ENCODE measurements at regions not wholly inside any gene's neighbourhood (a gene's known extent, or its start where the extent isn't known, plus 50 kb on each side); places are given as distances from the start of the nearest gene placed in this dataset.

DNA sequence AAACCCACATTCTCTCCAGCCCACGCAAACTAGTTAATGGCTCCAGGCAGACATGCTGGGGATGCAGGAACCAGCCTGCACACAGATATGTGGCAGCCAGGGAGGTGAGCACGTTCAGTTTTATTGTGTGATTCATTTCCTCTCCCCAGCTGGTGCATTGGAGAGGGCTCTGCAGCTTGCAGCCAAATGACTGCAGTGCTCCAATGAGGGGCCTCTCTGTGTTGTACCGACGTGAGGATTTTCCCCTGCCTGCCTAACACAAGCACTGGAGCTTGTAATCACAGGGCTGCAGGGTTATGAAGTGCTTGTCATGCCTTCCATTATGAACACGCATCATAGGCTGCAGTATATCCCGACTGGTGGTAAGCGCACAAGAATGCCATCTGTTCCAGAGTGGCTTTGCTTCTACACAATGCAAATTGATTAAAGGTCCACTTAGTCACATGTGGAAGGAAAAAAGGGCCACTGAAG lies 92.3 kb upstream of the THUMPD2 start:
- Histone ChIP-seq H2AFZ (ENCODE audit: low read length) (no peak overlapping the region), H3K27ac (ENCODE audit: extremely low read length, insufficient read depth, low read length) (no peak overlapping the region), H3K9me3 (ENCODE audit: low read length) (no peaks in the 10 kb centered on the region), H3K4me2 (ENCODE audit: low read depth, low read length) (no peak overlapping the region), H4K20me1 (ENCODE audit: insufficient read depth, low read length) (no peaks in the 10 kb centered on the region), H3K4me1 (ENCODE audit: insufficient read depth, low read length) (no peaks in the 10 kb centered on the region), H3K9ac (ENCODE audit: insufficient read depth, low read depth, low read length) (no peak overlapping the region), H3K27me3 (ENCODE audit: control insufficient read depth in 1 of 2, insufficient read depth in 2 of 2, low read length in 2 of 2) (peaks cover 0 to 22% of the 10 kb centered on the region in 2 experiments; a peak in 4 of 5 replicates), H3K79me2 (ENCODE audit: insufficient read depth, low read length) (no peaks in the 10 kb centered on the region), H3K4me3 (replicated peaks in 1 of 3; ENCODE audit: insufficient read depth in 1 of 3, low read depth in 2 of 3, low read length in 3 of 3) (no peak overlapping the region), H3K36me3 (replicated peaks in 1 of 2; ENCODE audit: control insufficient read depth in 1 of 2, insufficient read depth in 2 of 2, low read length in 2 of 2) (no peaks in the 10 kb centered on the region)
- ChIA-PET CTCF (ENCODE audit: low intra/inter-chr PET ratio, low total read pairs) (no interaction called here), POLR2A (no interaction called here)
- WGBS (ENCODE audit: low lambda C conversion rate) = 23% methylated on average over 7 of the region's 7 CpGs
- intact Hi-C loops (cut with micrococcal nuclease; ENCODE audit: unreplicated experiment) (no loop called here), in situ Hi-C loops (cut with HindIII; ENCODE audit: extremely low pct_ligation_motif_present, low pct_unique_long_range_greater_than_20kb) (no loop called here)
- BruUV-seq (replicated peaks) = no TSS peak
- FAIRE-seq (no peak), DNase-seq (ENCODE audit: low spot score) (no peak), ATAC-seq (no peak)
- no peak for TF ChIP-seq ZSCAN12 (CRISPR knock-in tag; IDR thresholded peaks at IDR 0.05)
- TF ChIP-seq, protein P1, sequence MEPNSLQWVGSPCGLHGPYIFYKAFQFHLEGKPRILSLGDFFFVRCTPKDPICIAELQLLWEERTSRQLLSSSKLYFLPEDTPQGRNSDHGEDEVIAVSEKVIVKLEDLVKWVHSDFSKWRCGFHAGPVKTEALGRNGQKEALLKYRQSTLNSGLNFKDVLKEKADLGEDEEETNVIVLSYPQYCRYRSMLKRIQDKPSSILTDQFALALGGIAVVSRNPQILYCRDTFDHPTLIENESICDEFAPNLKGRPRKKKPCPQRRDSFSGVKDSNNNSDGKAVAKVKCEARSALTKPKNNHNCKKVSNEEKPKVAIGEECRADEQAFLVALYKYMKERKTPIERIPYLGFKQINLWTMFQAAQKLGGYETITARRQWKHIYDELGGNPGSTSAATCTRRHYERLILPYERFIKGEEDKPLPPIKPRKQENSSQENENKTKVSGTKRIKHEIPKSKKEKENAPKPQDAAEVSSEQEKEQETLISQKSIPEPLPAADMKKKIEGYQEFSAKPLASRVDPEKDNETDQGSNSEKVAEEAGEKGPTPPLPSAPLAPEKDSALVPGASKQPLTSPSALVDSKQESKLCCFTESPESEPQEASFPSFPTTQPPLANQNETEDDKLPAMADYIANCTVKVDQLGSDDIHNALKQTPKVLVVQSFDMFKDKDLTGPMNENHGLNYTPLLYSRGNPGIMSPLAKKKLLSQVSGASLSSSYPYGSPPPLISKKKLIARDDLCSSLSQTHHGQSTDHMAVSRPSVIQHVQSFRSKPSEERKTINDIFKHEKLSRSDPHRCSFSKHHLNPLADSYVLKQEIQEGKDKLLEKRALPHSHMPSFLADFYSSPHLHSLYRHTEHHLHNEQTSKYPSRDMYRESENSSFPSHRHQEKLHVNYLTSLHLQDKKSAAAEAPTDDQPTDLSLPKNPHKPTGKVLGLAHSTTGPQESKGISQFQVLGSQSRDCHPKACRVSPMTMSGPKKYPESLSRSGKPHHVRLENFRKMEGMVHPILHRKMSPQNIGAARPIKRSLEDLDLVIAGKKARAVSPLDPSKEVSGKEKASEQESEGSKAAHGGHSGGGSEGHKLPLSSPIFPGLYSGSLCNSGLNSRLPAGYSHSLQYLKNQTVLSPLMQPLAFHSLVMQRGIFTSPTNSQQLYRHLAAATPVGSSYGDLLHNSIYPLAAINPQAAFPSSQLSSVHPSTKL (CRISPR knock-in tag; IDR thresholded peaks at IDR 0.05) = no peak
- TF ChIP-seq SETDB1 (CRISPR knock-in tag; IDR thresholded peaks at IDR 0.05; ENCODE audit: borderline replicate concordance) = no peak
- TF ChIP-seq RFX1 (IDR thresholded peaks at IDR 0.05) = no peak
- TF ChIP-seq, protein P2, sequence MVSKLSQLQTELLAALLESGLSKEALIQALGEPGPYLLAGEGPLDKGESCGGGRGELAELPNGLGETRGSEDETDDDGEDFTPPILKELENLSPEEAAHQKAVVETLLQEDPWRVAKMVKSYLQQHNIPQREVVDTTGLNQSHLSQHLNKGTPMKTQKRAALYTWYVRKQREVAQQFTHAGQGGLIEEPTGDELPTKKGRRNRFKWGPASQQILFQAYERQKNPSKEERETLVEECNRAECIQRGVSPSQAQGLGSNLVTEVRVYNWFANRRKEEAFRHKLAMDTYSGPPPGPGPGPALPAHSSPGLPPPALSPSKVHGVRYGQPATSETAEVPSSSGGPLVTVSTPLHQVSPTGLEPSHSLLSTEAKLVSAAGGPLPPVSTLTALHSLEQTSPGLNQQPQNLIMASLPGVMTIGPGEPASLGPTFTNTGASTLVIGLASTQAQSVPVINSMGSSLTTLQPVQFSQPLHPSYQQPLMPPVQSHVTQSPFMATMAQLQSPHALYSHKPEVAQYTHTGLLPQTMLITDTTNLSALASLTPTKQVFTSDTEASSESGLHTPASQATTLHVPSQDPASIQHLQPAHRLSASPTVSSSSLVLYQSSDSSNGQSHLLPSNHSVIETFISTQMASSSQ (IDR thresholded peaks at IDR 0.05; ENCODE audit: low read depth) = no peak
- TF ChIP-seq, protein P2 (CRISPR knock-in tag; IDR thresholded peaks at IDR 0.05; ENCODE audit: borderline replicate concordance) = no peak

Measured in HepG2 (cell line).